Urothelium cell line (cell line): ENCODE measurements at regions not wholly inside any gene's neighbourhood (a gene's known extent, or its start where the extent isn't known, plus 50 kb on each side); places are given as distances from the start of the nearest gene placed in this dataset.

Source experiments
- DNase-seq: peaks from one replicate; pipeline ENCODE4 v3.0.0; 2011; ENCODE audit warnings: low spot score, mixed read lengths
- FAIRE-seq: peaks from 2 replicates; lab custom pipeline; 2011; peaks lifted over from hg19 to GRCh38; lab: Jason Lieb, UNC

GRCh38 chr2:189267491-189267890 is 87.9 kb upstream of the COL5A2 start:
- DNase-seq = no peak
- FAIRE-seq = no peak

GRCh38 chr2:189267925-189268579 is 88.5 kb upstream of the COL5A2 start:
- no peak for DNase-seq

GRCh38 chr2:189268763-189269162 is 89.2 kb upstream of the COL5A2 start:
- no peak for FAIRE-seq
- no peak for DNase-seq

More at GRCh38 chr2:189267925-189268579, 88.5 kb upstream of the COL5A2 start:
- FAIRE-seq = no peak

GRCh38 chr2:189273734-189274133 is 94.2 kb upstream of the COL5A2 start:
- FAIRE-seq (no peak), DNase-seq (no peak)

GRCh38 chr2:189274361-189274760 is 94.8 kb upstream of the COL5A2 start:
- DNase-seq (no peak), FAIRE-seq (no peak)

- DNase-seq = no peak
- no peak for FAIRE-seq
These were observed 96.7 kb upstream of the COL5A2 start for GRCh38 chr2:189276277-189276676.

- FAIRE-seq (no peak), DNase-seq (no peak)
These were observed 101.6 kb upstream of the COL5A2 start for GRCh38 chr2:189281201-189281600.

- FAIRE-seq = no peak
These were observed 105.8 kb upstream of the COL5A2 start for GRCh38 chr2:189285349-189285748.

GRCh38 chr2:189285962-189286645 is 106.5 kb upstream of the COL5A2 start:
- no peak for FAIRE-seq
- DNase-seq = peak; percentile 44

More at GRCh38 chr2:189285349-189285748, 105.8 kb upstream of the COL5A2 start:
- DNase-seq = no peak

- no peak for DNase-seq
- no peak for FAIRE-seq
These were observed 107.8 kb upstream of the COL5A2 start for GRCh38 chr2:189287363-189287762.

- peak; percentile 39 for DNase-seq
- FAIRE-seq = no peak
These were observed 108.5 kb upstream of the COL5A2 start for GRCh38 chr2:189287982-189288521.

GRCh38 chr2:189291460-189291859 is 111.9 kb upstream of the COL5A2 start:
- DNase-seq = no peak
- no peak for FAIRE-seq

GRCh38 chr2:189293164-189293563 is 113.6 kb upstream of the COL5A2 start:
- DNase-seq (no peak), FAIRE-seq (no peak)

GRCh38 chr2:189297446-189297845 is 117.9 kb upstream of the COL5A2 start:
- DNase-seq = no peak
- no peak for FAIRE-seq

- FAIRE-seq (no peak), DNase-seq (no peak)
These were observed 118.5 kb upstream of the COL5A2 start for GRCh38 chr2:189298038-189298437.

GRCh38 chr2:189298481-189298880 is 118.9 kb upstream of the COL5A2 start:
- no peak for DNase-seq
- no peak for FAIRE-seq

- DNase-seq = no peak
- FAIRE-seq = no peak
These were observed 120.4 kb upstream of the COL5A2 start for GRCh38 chr2:189299974-189300373.

- FAIRE-seq = no peak
- no peak for DNase-seq
These were observed 121.4 kb upstream of the COL5A2 start for GRCh38 chr2:189300916-189301315.

GRCh38 chr2:189302274-189302948 is 122.8 kb upstream of the COL5A2 start:
- FAIRE-seq = no peak
- peak; percentile 29 for DNase-seq

- DNase-seq (no peak), FAIRE-seq (no peak)
These were observed 124.8 kb upstream of the COL5A2 start for GRCh38 chr2:189304360-189304759.

- DNase-seq = no peak
- no peak for FAIRE-seq
These were observed 125.9 kb upstream of the COL5A2 start for GRCh38 chr2:189305291-189305943.
